ENCODE measurements at regions not wholly inside any gene's neighbourhood (a gene's known extent, or its start where the extent isn't known, plus 50 kb on each side); places are given as distances from the start of the nearest gene placed in this dataset.
"Not testable (repeated sequence)": the region's sequence is repeated elsewhere in the genome, so short reads cannot be mapped to it uniquely, and the experiment has no call there.

DNA sequence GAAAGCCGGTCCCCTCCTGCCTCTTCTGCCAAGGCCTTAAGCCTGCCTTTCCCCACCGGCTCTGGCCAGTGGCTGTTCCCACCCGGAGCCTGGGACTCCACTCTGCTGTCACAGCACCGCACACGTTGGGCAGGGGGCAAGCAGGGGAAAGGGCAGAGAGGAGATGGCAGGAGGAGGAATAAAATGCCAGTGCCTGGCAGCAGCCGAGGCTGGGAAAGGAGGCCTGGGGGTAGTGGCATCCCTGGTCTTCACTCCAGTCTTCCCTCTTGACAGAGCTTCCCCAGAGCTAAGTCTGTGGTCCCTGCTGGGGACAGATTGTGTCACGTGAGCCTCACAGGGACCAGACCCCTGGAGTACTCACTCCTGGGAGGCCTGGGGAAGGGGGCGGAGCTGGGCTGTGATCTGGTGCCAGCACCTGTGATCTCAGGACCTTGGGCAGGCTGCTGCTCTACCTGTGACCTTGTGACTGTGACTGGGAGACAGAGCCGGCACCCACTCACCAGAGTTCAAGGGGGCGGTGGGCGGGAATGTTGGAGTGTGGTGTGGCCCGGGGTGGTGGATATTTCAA is 97.2 kb upstream of the GSE1 start:
- no peak overlapping the region for H3K4me3 ChIP-seq (ENCODE audit: low read length)
- TF ChIP-seq, protein P1, sequence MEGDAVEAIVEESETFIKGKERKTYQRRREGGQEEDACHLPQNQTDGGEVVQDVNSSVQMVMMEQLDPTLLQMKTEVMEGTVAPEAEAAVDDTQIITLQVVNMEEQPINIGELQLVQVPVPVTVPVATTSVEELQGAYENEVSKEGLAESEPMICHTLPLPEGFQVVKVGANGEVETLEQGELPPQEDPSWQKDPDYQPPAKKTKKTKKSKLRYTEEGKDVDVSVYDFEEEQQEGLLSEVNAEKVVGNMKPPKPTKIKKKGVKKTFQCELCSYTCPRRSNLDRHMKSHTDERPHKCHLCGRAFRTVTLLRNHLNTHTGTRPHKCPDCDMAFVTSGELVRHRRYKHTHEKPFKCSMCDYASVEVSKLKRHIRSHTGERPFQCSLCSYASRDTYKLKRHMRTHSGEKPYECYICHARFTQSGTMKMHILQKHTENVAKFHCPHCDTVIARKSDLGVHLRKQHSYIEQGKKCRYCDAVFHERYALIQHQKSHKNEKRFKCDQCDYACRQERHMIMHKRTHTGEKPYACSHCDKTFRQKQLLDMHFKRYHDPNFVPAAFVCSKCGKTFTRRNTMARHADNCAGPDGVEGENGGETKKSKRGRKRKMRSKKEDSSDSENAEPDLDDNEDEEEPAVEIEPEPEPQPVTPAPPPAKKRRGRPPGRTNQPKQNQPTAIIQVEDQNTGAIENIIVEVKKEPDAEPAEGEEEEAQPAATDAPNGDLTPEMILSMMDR (conservative IDR thresholded peaks at IDR 0.05; ENCODE audit: low read depth, low read length): no peak
- DNase-seq (ENCODE audit: low read depth): no peak

DNA sequence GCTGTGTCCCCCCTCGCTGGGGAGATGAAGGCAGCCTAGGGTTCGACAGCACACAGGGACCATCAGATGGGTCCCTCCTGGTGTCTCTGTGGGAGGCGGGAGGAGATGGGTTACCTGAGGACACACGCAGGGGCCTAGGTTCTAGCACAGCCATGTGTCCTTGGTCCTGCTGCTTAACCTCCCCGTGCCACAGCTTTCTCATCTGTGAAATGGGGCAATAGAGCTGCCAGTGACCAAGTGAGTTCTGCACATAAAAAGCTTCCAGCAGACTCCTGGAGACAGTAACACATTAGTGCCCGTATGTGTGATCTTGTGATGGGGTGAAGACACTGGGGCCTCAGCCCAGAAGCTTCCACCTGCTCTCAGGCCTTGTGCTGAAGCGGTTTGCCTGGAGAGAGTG is 96.0 kb upstream of the GSE1 start:
- H3K4me3 ChIP-seq (ENCODE audit: low read length): no peak overlapping the region
- DNase-seq (ENCODE audit: low read depth): no peak
- TF ChIP-seq, protein P1 (conservative IDR thresholded peaks at IDR 0.05; ENCODE audit: low read depth, low read length): no peak

GRCh38 chr16:85517563-85518179 is 95.5 kb upstream of the GSE1 start:
- no peak for DNase-seq (ENCODE audit: low read depth)
- TF ChIP-seq, protein P1 (conservative IDR thresholded peaks at IDR 0.05; ENCODE audit: low read depth, low read length): no peak
- no peak overlapping the region for H3K4me3 ChIP-seq (ENCODE audit: low read length)

- no peak overlapping the region for H3K4me3 ChIP-seq (ENCODE audit: low read length)
- TF ChIP-seq, protein P1 (conservative IDR thresholded peaks at IDR 0.05; ENCODE audit: low read depth, low read length): no peak
- DNase-seq (ENCODE audit: low read depth): no peak
Measured at GRCh38 chr16:85518398-85519049, 94.6 kb upstream of the GSE1 start.

- not testable (repeated sequence) for DNase-seq (ENCODE audit: low read depth); H3K4me3 ChIP-seq (ENCODE audit: low read length)
Measured at GRCh38 chr16:85519050-85519440, 94.1 kb upstream of the GSE1 start.

GRCh38 chr16:85519540-85520231 is 93.4 kb upstream of the GSE1 start:
- DNase-seq (ENCODE audit: low read depth): no peak
- TF ChIP-seq, protein P1 (conservative IDR thresholded peaks at IDR 0.05; ENCODE audit: low read depth, low read length): no peak
- H3K4me3 ChIP-seq (ENCODE audit: low read length): no peak overlapping the region

DNA sequence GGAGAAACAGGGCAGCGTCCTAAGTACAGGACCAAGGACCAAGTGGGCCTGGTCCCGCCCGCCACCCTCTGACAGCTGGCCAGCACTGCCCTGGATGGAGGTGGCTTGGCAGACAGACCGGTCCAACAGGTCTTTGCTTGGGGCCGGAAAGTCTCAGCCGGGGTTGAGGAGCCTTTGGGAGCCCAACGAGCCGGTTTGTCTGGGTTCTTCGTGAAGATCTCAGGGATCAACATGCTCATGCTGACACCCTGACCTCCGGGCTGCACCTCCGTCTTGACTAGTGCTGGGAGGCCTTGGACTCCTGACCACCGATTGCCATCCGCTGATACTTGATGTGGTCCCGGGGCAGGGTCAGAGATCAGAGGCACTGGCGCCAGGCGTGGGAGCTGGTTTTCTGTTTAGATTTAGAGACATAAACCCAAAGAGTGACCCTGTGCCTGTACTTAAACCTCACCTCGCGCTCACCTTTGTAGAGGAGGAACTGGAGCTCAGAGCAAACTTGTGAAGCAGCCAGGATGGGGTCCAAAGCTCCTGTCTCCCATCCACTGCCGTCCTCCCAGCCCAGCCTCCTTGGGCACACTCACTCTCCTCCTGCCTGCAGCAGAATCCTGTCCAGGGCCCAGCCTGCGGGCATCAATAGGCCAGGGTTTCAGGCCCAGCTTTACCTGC is 92.1 kb upstream of the GSE1 start:
- TF ChIP-seq, protein P1 (conservative IDR thresholded peaks at IDR 0.05; ENCODE audit: low read depth, low read length): no peak
- H3K4me3 ChIP-seq (ENCODE audit: low read length): no peak overlapping the region
- no peak for DNase-seq (ENCODE audit: low read depth)
